ENCODE measurements at regions not wholly inside any gene's neighbourhood (a gene's known extent, or its start where the extent isn't known, plus 50 kb on each side); places are given as distances from the start of the nearest gene placed in this dataset.
A peak's percentile ranks its signal among the peaks of the same experiment; 100 is the strongest.

DNA sequence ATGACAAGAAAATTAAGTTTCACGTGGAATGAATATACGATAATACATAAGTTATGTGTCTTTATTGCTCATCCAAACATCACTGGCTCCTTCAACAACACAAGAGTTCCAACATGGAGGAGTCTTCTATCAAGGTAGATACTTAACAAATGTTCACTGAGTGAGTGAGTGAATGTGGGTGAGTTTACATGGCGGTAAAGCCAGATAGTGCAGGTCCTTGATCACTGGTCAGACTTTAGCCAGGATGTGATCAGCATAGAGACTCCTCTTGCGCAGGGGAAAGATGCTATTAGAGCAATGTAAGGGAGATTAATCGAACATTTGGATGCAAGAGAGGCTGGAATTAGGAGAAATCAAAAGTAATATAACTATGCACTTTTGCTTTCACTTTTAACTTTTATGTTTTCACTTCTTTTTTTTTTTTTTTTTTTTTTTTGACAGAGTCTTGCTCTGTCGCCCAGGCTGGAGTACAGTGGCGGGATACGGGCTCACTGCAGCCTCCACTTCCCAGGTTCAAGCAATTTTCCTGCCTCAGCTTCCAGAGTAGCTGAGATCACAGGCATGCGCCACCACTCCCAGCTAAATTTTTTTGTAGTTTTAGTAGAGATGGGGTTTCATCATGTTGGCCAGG, 249.0 kb upstream of the ID2 start:
- Histone ChIP-seq H3K36me3 (ENCODE audit: insufficient read depth, low read length, poor library complexity, severe bottlenecking) (no peaks in the 10 kb centered on the region), H3K4me3 (ENCODE audit: low read depth, low read length, poor library complexity, severe bottlenecking) (no peak overlapping the region), H3K27me3 (replicated peaks; ENCODE audit: insufficient read depth, low read depth, low read length, poor library complexity) (no peaks in the 10 kb centered on the region), H3K9me3 (ENCODE audit: low read depth, low read length, poor library complexity, severe bottlenecking) (no peaks in the 10 kb centered on the region), H3K27ac (ENCODE audit: low read depth, low read length, poor library complexity, severe bottlenecking) (no peak overlapping the region), H3K4me1 (ENCODE audit: insufficient read depth, low read length, poor library complexity, severe bottlenecking) (peaks cover 16% of the 10 kb centered on the region)
- CTCF ChIA-PET: no interaction called here
- no TSS peak for BruUV-seq (replicated peaks)
- intact Hi-C loops (cut with micrococcal nuclease; ENCODE audit: unreplicated experiment): no loop called here
- no peak for TF ChIP-seq EZH2 (IDR thresholded peaks at IDR 0.05; ENCODE audit: borderline replicate concordance, low read depth, low read length, poor library complexity, severe bottlenecking)
- TF ChIP-seq, protein P1, sequence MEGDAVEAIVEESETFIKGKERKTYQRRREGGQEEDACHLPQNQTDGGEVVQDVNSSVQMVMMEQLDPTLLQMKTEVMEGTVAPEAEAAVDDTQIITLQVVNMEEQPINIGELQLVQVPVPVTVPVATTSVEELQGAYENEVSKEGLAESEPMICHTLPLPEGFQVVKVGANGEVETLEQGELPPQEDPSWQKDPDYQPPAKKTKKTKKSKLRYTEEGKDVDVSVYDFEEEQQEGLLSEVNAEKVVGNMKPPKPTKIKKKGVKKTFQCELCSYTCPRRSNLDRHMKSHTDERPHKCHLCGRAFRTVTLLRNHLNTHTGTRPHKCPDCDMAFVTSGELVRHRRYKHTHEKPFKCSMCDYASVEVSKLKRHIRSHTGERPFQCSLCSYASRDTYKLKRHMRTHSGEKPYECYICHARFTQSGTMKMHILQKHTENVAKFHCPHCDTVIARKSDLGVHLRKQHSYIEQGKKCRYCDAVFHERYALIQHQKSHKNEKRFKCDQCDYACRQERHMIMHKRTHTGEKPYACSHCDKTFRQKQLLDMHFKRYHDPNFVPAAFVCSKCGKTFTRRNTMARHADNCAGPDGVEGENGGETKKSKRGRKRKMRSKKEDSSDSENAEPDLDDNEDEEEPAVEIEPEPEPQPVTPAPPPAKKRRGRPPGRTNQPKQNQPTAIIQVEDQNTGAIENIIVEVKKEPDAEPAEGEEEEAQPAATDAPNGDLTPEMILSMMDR (conservative IDR thresholded peaks at IDR 0.05; ENCODE audit: low read depth, low read length): no peak
- POLR2A ChIA-PET (ENCODE audit: low non-redundant PET): no interaction called here
- DNase-seq (ENCODE audit: low spot score): no peak

DNA sequence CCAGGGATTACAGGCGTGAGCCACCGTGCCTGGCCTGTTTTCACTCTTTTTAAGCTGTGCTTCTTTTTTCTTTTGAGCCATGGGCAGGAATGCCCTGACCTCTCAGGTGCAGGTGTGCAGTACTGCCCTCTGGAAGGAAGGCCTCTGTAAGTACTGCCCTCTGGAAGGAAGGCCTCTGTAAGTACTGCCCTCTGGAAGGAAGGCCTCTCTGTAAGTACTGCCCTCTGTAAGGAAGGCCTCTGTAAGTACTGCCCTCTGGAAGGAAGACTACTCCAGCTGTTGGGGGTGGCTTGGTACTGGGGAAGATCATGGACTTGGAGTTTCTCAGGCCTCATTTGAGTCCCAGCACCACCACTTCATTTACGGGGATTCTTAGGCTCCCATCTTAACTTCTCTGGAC, 248.5 kb upstream of the ID2 start:
- Histone ChIP-seq H3K27me3 (replicated peaks; ENCODE audit: insufficient read depth, low read depth, low read length, poor library complexity) (no peaks in the 10 kb centered on the region), H3K36me3 (ENCODE audit: insufficient read depth, low read length, poor library complexity, severe bottlenecking) (no peaks in the 10 kb centered on the region), H3K27ac (ENCODE audit: low read depth, low read length, poor library complexity, severe bottlenecking) (no peak overlapping the region), H3K4me3 (ENCODE audit: low read depth, low read length, poor library complexity, severe bottlenecking) (no peak overlapping the region), H3K4me1 (ENCODE audit: insufficient read depth, low read length, poor library complexity, severe bottlenecking) (peaks cover 16% of the 10 kb centered on the region), H3K9me3 (ENCODE audit: low read depth, low read length, poor library complexity, severe bottlenecking) (no peaks in the 10 kb centered on the region)
- no peak for TF ChIP-seq EZH2 (IDR thresholded peaks at IDR 0.05; ENCODE audit: borderline replicate concordance, low read depth, low read length, poor library complexity, severe bottlenecking)
- TF ChIP-seq, protein P1 (conservative IDR thresholded peaks at IDR 0.05; ENCODE audit: low read depth, low read length): no peak
- intact Hi-C loops (cut with micrococcal nuclease; ENCODE audit: unreplicated experiment): no loop called here
- ChIA-PET CTCF (no interaction called here), POLR2A (ENCODE audit: low non-redundant PET) (no interaction called here)
- DNase-seq (ENCODE audit: low spot score): no peak
- BruUV-seq (replicated peaks): no TSS peak

DNA sequence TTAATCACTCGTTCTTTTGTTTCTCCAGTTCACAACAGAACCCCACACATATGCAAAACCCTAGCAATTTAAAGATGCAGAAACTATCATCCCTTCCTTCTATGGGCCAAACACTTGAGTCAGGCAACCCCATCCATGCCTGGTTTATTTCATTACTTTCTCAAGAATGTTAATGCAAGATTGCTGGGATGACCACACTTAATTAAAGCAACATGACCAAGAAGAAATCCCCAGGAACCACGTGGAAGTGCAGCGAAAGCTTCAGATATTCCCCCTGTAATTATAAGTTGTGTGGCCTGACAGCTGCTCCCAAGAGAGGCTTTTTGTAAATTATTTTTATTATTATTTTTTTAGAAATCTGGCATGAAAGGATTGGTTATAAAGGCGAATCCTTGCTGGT, 246.2 kb upstream of the ID2 start:
- CTCF ChIA-PET: no interaction called here
- intact Hi-C loops (cut with micrococcal nuclease; ENCODE audit: unreplicated experiment): no loop called here
- no TSS peak for BruUV-seq (replicated peaks)
- Histone ChIP-seq H3K27me3 (replicated peaks; ENCODE audit: insufficient read depth, low read depth, low read length, poor library complexity) (no peaks in the 10 kb centered on the region), H3K27ac (ENCODE audit: low read depth, low read length, poor library complexity, severe bottlenecking) (no peak overlapping the region), H3K4me3 (ENCODE audit: low read depth, low read length, poor library complexity, severe bottlenecking) (no peak overlapping the region), H3K9me3 (ENCODE audit: low read depth, low read length, poor library complexity, severe bottlenecking) (no peaks in the 10 kb centered on the region), H3K4me1 (ENCODE audit: insufficient read depth, low read length, poor library complexity, severe bottlenecking) (peaks cover 16% of the 10 kb centered on the region), H3K36me3 (ENCODE audit: insufficient read depth, low read length, poor library complexity, severe bottlenecking) (no peaks in the 10 kb centered on the region)
- POLR2A ChIA-PET (ENCODE audit: low non-redundant PET): no interaction called here
- TF ChIP-seq EZH2 (IDR thresholded peaks at IDR 0.05; ENCODE audit: borderline replicate concordance, low read depth, low read length, poor library complexity, severe bottlenecking): no peak
- TF ChIP-seq, protein P1 (conservative IDR thresholded peaks at IDR 0.05; ENCODE audit: low read depth, low read length): no peak
- peak; percentile 19 for DNase-seq (ENCODE audit: low spot score)
